ENCODE measurements at regions not wholly inside any gene's neighbourhood (a gene's known extent, or its start where the extent isn't known, plus 50 kb on each side); places are given as distances from the start of the nearest gene placed in this dataset.

GRCh38 chr1:195047772-195048171, 1560.5 kb downstream of the KCNT2 start:
- Histone ChIP-seq H3K4me3 (no peak overlapping the region), H4K20me1 (ENCODE audit: insufficient read depth) (no peaks in the 10 kb centered on the region), H3K36me3 (ENCODE audit: low read depth) (no peaks in the 10 kb centered on the region), H3K27ac (no peak overlapping the region), H3K27me3 (ENCODE audit: insufficient read depth, low read depth) (no peaks in the 10 kb centered on the region), H3K4me2 (no peak overlapping the region), H3K9me3 (ENCODE audit: insufficient read depth, low read depth) (no peaks in the 10 kb centered on the region), H3K4me1 (replicated peaks; ENCODE audit: insufficient read depth) (no peaks in the 10 kb centered on the region), H3K9me2 (ENCODE audit: insufficient read depth) (0 out of 2 replicates have a peak, but pooled peaks cover 6% of the 10 kb centered on the region), H2AFZ (no peak overlapping the region), H3K79me2 (ENCODE audit: low read depth) (no peaks in the 10 kb centered on the region), H3F3A (ENCODE audit: insufficient read depth, low read depth) (no peaks in the 10 kb centered on the region)
- POLR2A ChIA-PET (ENCODE audit: unreplicated experiment): no interaction called here
- intact Hi-C loops (cut with micrococcal nuclease; ENCODE audit: unreplicated experiment): no loop called here
- BruUV-seq (replicated peaks): no TSS peak
- TF ChIP-seq EZH2 (IDR thresholded peaks at IDR 0.05; ENCODE audit: low read depth): no peak
- TF ChIP-seq, protein P1, sequence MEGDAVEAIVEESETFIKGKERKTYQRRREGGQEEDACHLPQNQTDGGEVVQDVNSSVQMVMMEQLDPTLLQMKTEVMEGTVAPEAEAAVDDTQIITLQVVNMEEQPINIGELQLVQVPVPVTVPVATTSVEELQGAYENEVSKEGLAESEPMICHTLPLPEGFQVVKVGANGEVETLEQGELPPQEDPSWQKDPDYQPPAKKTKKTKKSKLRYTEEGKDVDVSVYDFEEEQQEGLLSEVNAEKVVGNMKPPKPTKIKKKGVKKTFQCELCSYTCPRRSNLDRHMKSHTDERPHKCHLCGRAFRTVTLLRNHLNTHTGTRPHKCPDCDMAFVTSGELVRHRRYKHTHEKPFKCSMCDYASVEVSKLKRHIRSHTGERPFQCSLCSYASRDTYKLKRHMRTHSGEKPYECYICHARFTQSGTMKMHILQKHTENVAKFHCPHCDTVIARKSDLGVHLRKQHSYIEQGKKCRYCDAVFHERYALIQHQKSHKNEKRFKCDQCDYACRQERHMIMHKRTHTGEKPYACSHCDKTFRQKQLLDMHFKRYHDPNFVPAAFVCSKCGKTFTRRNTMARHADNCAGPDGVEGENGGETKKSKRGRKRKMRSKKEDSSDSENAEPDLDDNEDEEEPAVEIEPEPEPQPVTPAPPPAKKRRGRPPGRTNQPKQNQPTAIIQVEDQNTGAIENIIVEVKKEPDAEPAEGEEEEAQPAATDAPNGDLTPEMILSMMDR (conservative IDR thresholded peaks at IDR 0.05): no peak
- CTCF ChIA-PET: no interaction called here
- no peak for DNase-seq

GRCh38 chr1:195045072-195045471, 1563.2 kb downstream of the KCNT2 start:
- intact Hi-C loops (cut with micrococcal nuclease; ENCODE audit: unreplicated experiment): no loop called here
- BruUV-seq (replicated peaks): no TSS peak
- Histone ChIP-seq H3K9me3 (ENCODE audit: insufficient read depth, low read depth) (no peaks in the 10 kb centered on the region), H2AFZ (no peak overlapping the region), H3K79me2 (ENCODE audit: low read depth) (no peaks in the 10 kb centered on the region), H3K9me2 (ENCODE audit: insufficient read depth) (0 out of 2 replicates have a peak, but pooled peaks cover 6% of the 10 kb centered on the region), H3F3A (ENCODE audit: insufficient read depth, low read depth) (no peaks in the 10 kb centered on the region), H3K36me3 (ENCODE audit: low read depth) (no peaks in the 10 kb centered on the region), H4K20me1 (ENCODE audit: insufficient read depth) (no peaks in the 10 kb centered on the region; the same call in 1 of the 2 replicates), H3K27me3 (ENCODE audit: insufficient read depth, low read depth) (no peaks in the 10 kb centered on the region), H3K4me2 (no peak overlapping the region), H3K27ac (no peak overlapping the region), H3K4me3 (no peak overlapping the region), H3K4me1 (replicated peaks; ENCODE audit: insufficient read depth) (no peaks in the 10 kb centered on the region)
- DNase-seq: no peak
- ChIA-PET POLR2A (ENCODE audit: unreplicated experiment) (no interaction called here), CTCF (no interaction called here)
- TF ChIP-seq, protein P1 (conservative IDR thresholded peaks at IDR 0.05): no peak
- TF ChIP-seq EZH2 (IDR thresholded peaks at IDR 0.05; ENCODE audit: low read depth): no peak

DNA sequence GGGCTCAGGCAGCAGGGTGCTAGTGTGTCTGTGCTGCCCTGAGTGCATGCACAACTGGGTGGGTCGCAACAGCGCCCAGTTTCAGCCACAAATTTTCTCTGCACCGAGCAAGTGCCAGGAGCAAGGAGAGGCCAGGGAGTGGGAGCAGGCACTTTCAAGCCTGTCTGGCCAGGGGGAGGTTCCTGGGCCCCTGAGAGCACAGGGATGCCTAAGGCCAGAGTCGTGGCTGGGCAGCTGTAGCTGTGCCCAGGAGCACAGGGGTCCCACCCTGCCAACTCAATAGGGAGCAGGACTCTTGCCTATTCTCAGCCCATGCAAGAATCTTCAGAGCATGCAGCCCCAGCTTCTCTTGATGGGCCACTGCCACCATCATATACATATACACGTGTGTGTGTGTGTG, 1577.4 kb downstream of the KCNT2 start:
- no peak for DNase-seq
- POLR2A ChIA-PET (ENCODE audit: unreplicated experiment): no interaction called here

More for the DNA sequence above, 1577.4 kb downstream of the KCNT2 start:
- TF ChIP-seq EZH2 (IDR thresholded peaks at IDR 0.05; ENCODE audit: low read depth): no peak
- TF ChIP-seq, protein P1 (conservative IDR thresholded peaks at IDR 0.05): no peak
- CTCF ChIA-PET: no interaction called here
- Histone ChIP-seq H3K4me2 (no peak overlapping the region), H3K79me2 (ENCODE audit: low read depth) (no peaks in the 10 kb centered on the region), H3K27me3 (ENCODE audit: insufficient read depth, low read depth) (no peaks in the 10 kb centered on the region), H3K36me3 (ENCODE audit: low read depth) (no peaks in the 10 kb centered on the region), H3F3A (ENCODE audit: insufficient read depth, low read depth) (no peaks in the 10 kb centered on the region), H2AFZ (no peak overlapping the region), H3K4me1 (replicated peaks; ENCODE audit: insufficient read depth) (no peaks in the 10 kb centered on the region), H3K9me3 (ENCODE audit: insufficient read depth, low read depth) (no peaks in the 10 kb centered on the region), H4K20me1 (ENCODE audit: insufficient read depth) (no peaks in the 10 kb centered on the region), H3K4me3 (no peak overlapping the region), H3K27ac (no peak overlapping the region), H3K9me2 (ENCODE audit: insufficient read depth) (no peaks in the 10 kb centered on the region)
- intact Hi-C loops (cut with micrococcal nuclease; ENCODE audit: unreplicated experiment): no loop called here
- no TSS peak for BruUV-seq (replicated peaks)

Measured in PC-9 (cell line).